ENCODE measurements at regions not wholly inside any gene's neighbourhood (a gene's known extent, or its start where the extent isn't known, plus 50 kb on each side); places are given as distances from the start of the nearest gene placed in this dataset.

- TF ChIP-seq CSDC2 (CRISPR knock-in tag; IDR thresholded peaks at IDR 0.05) (no peak), ESRRG (CRISPR knock-in tag; IDR thresholded peaks at IDR 0.05) (no peak), RARB (CRISPR knock-in tag; IDR thresholded peaks at IDR 0.05) (no peak), ZFP3 (CRISPR knock-in tag; IDR thresholded peaks at IDR 0.05) (no peak), PPARA (CRISPR knock-in tag; IDR thresholded peaks at IDR 0.05; ENCODE audit: borderline replicate concordance) (no peak), ZFP30 (CRISPR knock-in tag; IDR thresholded peaks at IDR 0.05) (no peak), ZNF70 (CRISPR knock-in tag; IDR thresholded peaks at IDR 0.05) (no peak), TOX (CRISPR knock-in tag; IDR thresholded peaks at IDR 0.05; ENCODE audit: borderline replicate concordance) (no peak), CREB5 (CRISPR knock-in tag; IDR thresholded peaks at IDR 0.05; ENCODE audit: low read depth) (no peak), OSR1 (CRISPR knock-in tag; IDR thresholded peaks at IDR 0.05) (no peak), ZC3H10 (CRISPR knock-in tag; IDR thresholded peaks at IDR 0.05) (no peak), ZNF565 (CRISPR knock-in tag; conservative IDR thresholded peaks at IDR 0.05; ENCODE audit: low read depth) (no peak), BACH2 (CRISPR knock-in tag; IDR thresholded peaks at IDR 0.05; ENCODE audit: borderline replicate concordance) (no peak), ARNTL (CRISPR knock-in tag; IDR thresholded peaks at IDR 0.05; ENCODE audit: borderline replicate concordance, low read depth) (no peak), ZNF8 (CRISPR knock-in tag; IDR thresholded peaks at IDR 0.05) (no peak), SNAI2 (CRISPR knock-in tag; IDR thresholded peaks at IDR 0.05) (no peak), TCF4 (CRISPR knock-in tag; IDR thresholded peaks at IDR 0.05; ENCODE audit: borderline replicate concordance) (no peak), ISL1 (CRISPR knock-in tag; IDR thresholded peaks at IDR 0.05) (no peak)
- TF ChIP-seq, protein P1, sequence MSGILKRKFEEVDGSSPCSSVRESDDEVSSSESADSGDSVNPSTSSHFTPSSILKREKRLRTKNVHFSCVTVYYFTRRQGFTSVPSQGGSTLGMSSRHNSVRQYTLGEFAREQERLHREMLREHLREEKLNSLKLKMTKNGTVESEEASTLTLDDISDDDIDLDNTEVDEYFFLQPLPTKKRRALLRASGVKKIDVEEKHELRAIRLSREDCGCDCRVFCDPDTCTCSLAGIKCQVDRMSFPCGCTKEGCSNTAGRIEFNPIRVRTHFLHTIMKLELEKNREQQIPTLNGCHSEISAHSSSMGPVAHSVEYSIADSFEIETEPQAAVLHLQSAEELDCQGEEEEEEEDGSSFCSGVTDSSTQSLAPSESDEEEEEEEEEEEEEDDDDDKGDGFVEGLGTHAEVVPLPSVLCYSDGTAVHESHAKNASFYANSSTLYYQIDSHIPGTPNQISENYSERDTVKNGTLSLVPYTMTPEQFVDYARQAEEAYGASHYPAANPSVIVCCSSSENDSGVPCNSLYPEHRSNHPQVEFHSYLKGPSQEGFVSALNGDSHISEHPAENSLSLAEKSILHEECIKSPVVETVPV (CRISPR knock-in tag; IDR thresholded peaks at IDR 0.05): no peak
- TF ChIP-seq, protein P2, sequence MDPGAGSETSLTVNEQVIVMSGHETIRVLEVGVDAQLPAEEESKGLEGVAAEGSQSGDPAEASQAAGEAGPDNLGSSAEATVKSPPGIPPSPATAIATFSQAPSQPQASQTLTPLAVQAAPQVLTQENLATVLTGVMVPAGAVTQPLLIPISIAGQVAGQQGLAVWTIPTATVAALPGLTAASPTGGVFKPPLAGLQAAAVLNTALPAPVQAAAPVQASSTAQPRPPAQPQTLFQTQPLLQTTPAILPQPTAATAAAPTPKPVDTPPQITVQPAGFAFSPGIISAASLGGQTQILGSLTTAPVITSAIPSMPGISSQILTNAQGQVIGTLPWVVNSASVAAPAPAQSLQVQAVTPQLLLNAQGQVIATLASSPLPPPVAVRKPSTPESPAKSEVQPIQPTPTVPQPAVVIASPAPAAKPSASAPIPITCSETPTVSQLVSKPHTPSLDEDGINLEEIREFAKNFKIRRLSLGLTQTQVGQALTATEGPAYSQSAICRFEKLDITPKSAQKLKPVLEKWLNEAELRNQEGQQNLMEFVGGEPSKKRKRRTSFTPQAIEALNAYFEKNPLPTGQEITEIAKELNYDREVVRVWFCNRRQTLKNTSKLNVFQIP (CRISPR knock-in tag; IDR thresholded peaks at IDR 0.05; ENCODE audit: borderline replicate concordance, low read depth): no peak
- ATAC-seq: no peak; the same call in 2 of the 3 replicates
Observed at GRCh38 chr21:15654171-15654570, 75.6 kb upstream of the USP25 start.

- ATAC-seq: no peak
- TF ChIP-seq ZC3H10 (CRISPR knock-in tag; IDR thresholded peaks at IDR 0.05): no peak
- no peak for TF ChIP-seq SNAI2 (CRISPR knock-in tag; IDR thresholded peaks at IDR 0.05)
- no peak for TF ChIP-seq CSDC2 (CRISPR knock-in tag; IDR thresholded peaks at IDR 0.05)
- no peak for TF ChIP-seq TOX (CRISPR knock-in tag; IDR thresholded peaks at IDR 0.05; ENCODE audit: borderline replicate concordance)
- TF ChIP-seq, protein P3, sequence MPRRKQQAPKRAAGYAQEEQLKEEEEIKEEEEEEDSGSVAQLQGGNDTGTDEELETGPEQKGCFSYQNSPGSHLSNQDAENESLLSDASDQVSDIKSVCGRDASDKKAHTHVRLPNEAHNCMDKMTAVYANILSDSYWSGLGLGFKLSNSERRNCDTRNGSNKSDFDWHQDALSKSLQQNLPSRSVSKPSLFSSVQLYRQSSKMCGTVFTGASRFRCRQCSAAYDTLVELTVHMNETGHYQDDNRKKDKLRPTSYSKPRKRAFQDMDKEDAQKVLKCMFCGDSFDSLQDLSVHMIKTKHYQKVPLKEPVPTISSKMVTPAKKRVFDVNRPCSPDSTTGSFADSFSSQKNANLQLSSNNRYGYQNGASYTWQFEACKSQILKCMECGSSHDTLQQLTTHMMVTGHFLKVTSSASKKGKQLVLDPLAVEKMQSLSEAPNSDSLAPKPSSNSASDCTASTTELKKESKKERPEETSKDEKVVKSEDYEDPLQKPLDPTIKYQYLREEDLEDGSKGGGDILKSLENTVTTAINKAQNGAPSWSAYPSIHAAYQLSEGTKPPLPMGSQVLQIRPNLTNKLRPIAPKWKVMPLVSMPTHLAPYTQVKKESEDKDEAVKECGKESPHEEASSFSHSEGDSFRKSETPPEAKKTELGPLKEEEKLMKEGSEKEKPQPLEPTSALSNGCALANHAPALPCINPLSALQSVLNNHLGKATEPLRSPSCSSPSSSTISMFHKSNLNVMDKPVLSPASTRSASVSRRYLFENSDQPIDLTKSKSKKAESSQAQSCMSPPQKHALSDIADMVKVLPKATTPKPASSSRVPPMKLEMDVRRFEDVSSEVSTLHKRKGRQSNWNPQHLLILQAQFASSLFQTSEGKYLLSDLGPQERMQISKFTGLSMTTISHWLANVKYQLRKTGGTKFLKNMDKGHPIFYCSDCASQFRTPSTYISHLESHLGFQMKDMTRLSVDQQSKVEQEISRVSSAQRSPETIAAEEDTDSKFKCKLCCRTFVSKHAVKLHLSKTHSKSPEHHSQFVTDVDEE (CRISPR knock-in tag; IDR thresholded peaks at IDR 0.05): no peak
- TF ChIP-seq ISL1 (CRISPR knock-in tag; IDR thresholded peaks at IDR 0.05): no peak
- TF ChIP-seq ZNF8 (CRISPR knock-in tag; IDR thresholded peaks at IDR 0.05): no peak
- no peak for TF ChIP-seq CREB5 (CRISPR knock-in tag; IDR thresholded peaks at IDR 0.05; ENCODE audit: low read depth)
- TF ChIP-seq, protein P2 (CRISPR knock-in tag; IDR thresholded peaks at IDR 0.05; ENCODE audit: borderline replicate concordance, low read depth): no peak
- no peak for TF ChIP-seq ARNTL (CRISPR knock-in tag; IDR thresholded peaks at IDR 0.05; ENCODE audit: borderline replicate concordance, low read depth)
- no peak for TF ChIP-seq OSR1 (CRISPR knock-in tag; IDR thresholded peaks at IDR 0.05)
- no peak for TF ChIP-seq ZFP30 (CRISPR knock-in tag; IDR thresholded peaks at IDR 0.05)
- TF ChIP-seq ZFP3 (CRISPR knock-in tag; IDR thresholded peaks at IDR 0.05): no peak
- TF ChIP-seq, protein P1 (CRISPR knock-in tag; IDR thresholded peaks at IDR 0.05): no peak
- no peak for TF ChIP-seq RARB (CRISPR knock-in tag; IDR thresholded peaks at IDR 0.05)
- TF ChIP-seq ZNF70 (CRISPR knock-in tag; IDR thresholded peaks at IDR 0.05): no peak
- no peak for TF ChIP-seq ZNF565 (CRISPR knock-in tag; conservative IDR thresholded peaks at IDR 0.05; ENCODE audit: low read depth)
- no peak for TF ChIP-seq PATZ1 (CRISPR knock-in tag; IDR thresholded peaks at IDR 0.05; ENCODE audit: borderline replicate concordance)
- TF ChIP-seq GLIS3 (CRISPR knock-in tag; IDR thresholded peaks at IDR 0.05): no peak
Observed at GRCh38 chr21:15659753-15660422, 69.9 kb upstream of the USP25 start.

Measured in SK-N-SH treated with all-trans-retinoic acid at 6 μM for 48 hours (cell line).